GM12878 (cell line): ENCODE measurements at regions not wholly inside any gene's neighbourhood (a gene's known extent, or its start where the extent isn't known, plus 50 kb on each side); places are given as distances from the start of the nearest gene placed in this dataset.

ENCODE experiments used
- ATAC-seq: fragments of 200-7000 bp; cut with Tn5 transposase; 3 replicates; pipeline ENCODE4 v1.9.1; 2020; ENCODE audit warnings: mild to moderate bottlenecking, moderate library complexity
- BruUV-seq: library from RNA; stranded (reverse); fragments of 400-500 nt; replicated peaks from 2 replicates; lab custom pipeline; 2021; lab: Mats Ljungman, UMichigan
- CTCF ChIA-PET: fragments of 300-600 bp; sonication (Branson Sonifier 250); formaldehyde crosslinking; extraction: SDS; loops from one replicate; lab custom pipeline; 2021; ENCODE audit warnings: inconsistent platforms; lab: Yijun Ruan, JAX
- POLR2A ChIA-PET: fragments of 350-600 bp; formaldehyde crosslinking; extraction: SDS; loops from one replicate; lab custom pipeline; 2021; ENCODE audit warnings: inconsistent platforms; lab: Charles Lee
- RAD21 ChIA-PET: fragments of 300-600 bp; sonication (Branson Sonifier 250); formaldehyde crosslinking; loops from one replicate; lab custom pipeline; 2023; ENCODE audit warnings: antibody characterized with exemption; ENCODE audit not compliant: unreplicated experiment; lab: Charles Lee
- SMC1A ChIA-PET: fragments of 300-600 bp; sonication (Branson Sonifier 250); formaldehyde crosslinking; loops from one replicate; lab custom pipeline; 2023; ENCODE audit not compliant: unreplicated experiment, uncharacterized antibody; lab: Charles Lee
- DNase-seq: peaks from one replicate; pipeline ENCODE4 v3.0.0-alpha.2; 2011; ENCODE audit warnings: low read depth, low spot score
- FAIRE-seq: peaks from 3 replicates; lab custom pipeline; 2011; peaks lifted over from hg19 to GRCh38; lab: Jason Lieb, UNC
- H2AFZ ChIP-seq: 2 replicates; pipeline ENCODE4 v1.6.0; 2011; ENCODE audit warnings: low read depth, low read length, control low read depth; ENCODE audit not compliant: control insufficient read depth
- H3K27ac ChIP-seq: 2 replicates; pipeline ENCODE4 v1.5.1; 2011; ENCODE audit warnings: control low read depth; ENCODE audit not compliant: control insufficient read depth, insufficient read depth
- H3K27me3 ChIP-seq, 2 experiments: replicated peaks in 1 of 2; 2 replicates each; pipeline versions ENCODE4 v1.6.0 to v1.6.1; 2011; ENCODE audit warnings: low read length in 1 of 2; ENCODE audit not compliant: control insufficient read depth in 2 of 2, insufficient read depth in 2 of 2
- H3K36me3 ChIP-seq, 2 experiments: 2 replicates each; pipeline ENCODE4 v1.5.1; 2011; ENCODE audit warnings: low read length in 1 of 2; ENCODE audit not compliant: control insufficient read depth in 2 of 2, insufficient read depth in 2 of 2
- H3K4me1 ChIP-seq: 2 replicates; pipeline ENCODE4 v1.6.1; 2011; ENCODE audit warnings: mild to moderate bottlenecking, low read length, moderate library complexity, mixed read lengths; ENCODE audit not compliant: control insufficient read depth, insufficient read depth
- H3K4me2 ChIP-seq: 2 replicates; pipeline ENCODE4 v1.6.0; 2011; ENCODE audit warnings: control low read depth; ENCODE audit not compliant: control insufficient read depth, insufficient read depth
- H3K4me3 ChIP-seq: fragments of 200-600 bp; sonication (generic); 2 replicates; pipeline ENCODE4 v1.5.1; 2016
- H3K79me2 ChIP-seq: 2 replicates; pipeline ENCODE4 v1.6.0; 2011; ENCODE audit warnings: low read length; ENCODE audit not compliant: control insufficient read depth, insufficient read depth
- H3K9ac ChIP-seq: 2 replicates; pipeline ENCODE4 v1.8.0; 2011; ENCODE audit warnings: low read length, control low read depth, mixed read lengths; ENCODE audit not compliant: control insufficient read depth, insufficient read depth
- H3K9me3 ChIP-seq: replicated peaks from 3 replicates; pipeline ENCODE4 v1.5.1; 2011; ENCODE audit warnings: mild to moderate bottlenecking, low read length; ENCODE audit not compliant: control insufficient read depth, insufficient read depth
- H4K20me1 ChIP-seq: 2 replicates; pipeline ENCODE4 v1.6.0; 2011; ENCODE audit not compliant: control insufficient read depth, insufficient read depth
- CBX3 ChIP-seq: fragments of 200-600 bp; sonication (generic); IDR thresholded peaks from 2 replicates; pipeline ENCODE4 v1.6.1; 2016; ENCODE audit warnings: low read depth, borderline replicate concordance
- CREM ChIP-seq: IDR thresholded peaks from 2 replicates; pipeline ENCODE4 v1.6.1; 2014; ENCODE audit warnings: antibody characterized with exemption, low read depth
- DPF2 ChIP-seq: fragments of 450-650 bp; IDR thresholded peaks from 2 replicates; pipeline ENCODE4 v1.6.1; 2017; ENCODE audit warnings: mild to moderate bottlenecking
- ESRRA ChIP-seq: IDR thresholded peaks from 2 replicates; pipeline ENCODE4 v1.6.1; 2012; ENCODE audit warnings: mild to moderate bottlenecking, low read length, improper control_type of control experiment
- KDM1A ChIP-seq: fragments of 200-600 bp; sonication (generic); IDR thresholded peaks from 2 replicates; pipeline ENCODE4 v1.6.1; 2016; ENCODE audit warnings: borderline replicate concordance
- MEF2B ChIP-seq: fragments of 450-650 bp; IDR thresholded peaks from 2 replicates; pipeline ENCODE4 v1.6.1; 2018; ENCODE audit warnings: mild to moderate bottlenecking, moderate library complexity; ENCODE audit not compliant: partially characterized antibody, poor library complexity, severe bottlenecking
- NRF1 ChIP-seq: conservative IDR thresholded peaks from 2 replicates; pipeline ENCODE4 v1.6.1; 2011; ENCODE audit warnings: mild to moderate bottlenecking, low read depth, low read length, improper control_type of control experiment
- PAX8 ChIP-seq: fragments of 450-650 bp; IDR thresholded peaks from 2 replicates; pipeline ENCODE4 v1.6.1; 2017; ENCODE audit warnings: mild to moderate bottlenecking, moderate library complexity
- RAD21 ChIP-seq: IDR thresholded peaks from 2 replicates; pipeline ENCODE4 v1.6.1; 2011; ENCODE audit warnings: mild to moderate bottlenecking, low read depth, low read length, moderate library complexity; ENCODE audit not compliant: insufficient read depth
- RFX5 ChIP-seq: IDR thresholded peaks from 2 replicates; pipeline ENCODE4 v1.6.1; 2011; ENCODE audit warnings: low read depth, low read length, improper control_type of control experiment
- SMARCA5 ChIP-seq: fragments of 450-650 bp; IDR thresholded peaks from 2 replicates; pipeline ENCODE4 v1.6.1; 2017; ENCODE audit warnings: mild to moderate bottlenecking
- SMC3 ChIP-seq: IDR thresholded peaks from 2 replicates; pipeline ENCODE4 v1.6.1; 2011; ENCODE audit warnings: low read length, improper control_type of control experiment, borderline replicate concordance
- SRF ChIP-seq, 2 experiments: IDR thresholded peaks; 2 replicates each; pipeline ENCODE4 v1.6.1; 2011; ENCODE audit warnings: low read depth in 2 of 2, low read length in 2 of 2, mild to moderate bottlenecking in 1 of 2, moderate library complexity in 1 of 2
- TCF12 ChIP-seq: IDR thresholded peaks from 2 replicates; pipeline ENCODE4 v1.6.1; 2011; ENCODE audit warnings: low read depth, mild to moderate bottlenecking, low read length
- TCF7 ChIP-seq: IDR thresholded peaks from 2 replicates; pipeline ENCODE4 v1.6.1; 2014; ENCODE audit warnings: antibody characterized with exemption, borderline replicate concordance
- ZSCAN29 ChIP-seq: fragments of 450-650 bp; IDR thresholded peaks from 2 replicates; pipeline ENCODE4 v1.6.1; 2017; ENCODE audit warnings: mild to moderate bottlenecking, moderate library complexity
- WGBS: methylation state at CpG from one replicate; pipeline ENCODE4 v1.1.6; 2016; ENCODE audit warnings: low lambda C conversion rate; ENCODE audit not compliant: insufficient replicate concordance, insufficient coverage; ENCODE audit errors: missing lambda C conversion rate; 5-methylcytosine and 5-hydroxymethylcytosine counted together
- in situ Hi-C: fragments of 300-500 bp; cut with MboI; formaldehyde crosslinking; loops from 9 replicates; pipeline ENCODE4 v1.14.3; 2018; ENCODE audit warnings: mixed read lengths
- intact Hi-C: fragments of 100-400 bp; cut with micrococcal nuclease; formaldehyde crosslinking; loops from one replicate; pipeline ENCODE4 v1.14.2; 2022; ENCODE audit not compliant: unreplicated experiment
- TF ChIP-seq, protein P1 (sequence below): fragments of 450-650 bp; IDR thresholded peaks from 2 replicates; pipeline ENCODE4 v1.6.1; 2017; ENCODE audit warnings: antibody characterized with exemption, mild to moderate bottlenecking, moderate library complexity
- TF ChIP-seq, protein P2 (sequence below): IDR thresholded peaks from 2 replicates; pipeline ENCODE4 v1.6.1; 2012; ENCODE audit warnings: improper control_type of control experiment, low read depth, low read length; ENCODE audit not compliant: insufficient replicate concordance

DNA sequence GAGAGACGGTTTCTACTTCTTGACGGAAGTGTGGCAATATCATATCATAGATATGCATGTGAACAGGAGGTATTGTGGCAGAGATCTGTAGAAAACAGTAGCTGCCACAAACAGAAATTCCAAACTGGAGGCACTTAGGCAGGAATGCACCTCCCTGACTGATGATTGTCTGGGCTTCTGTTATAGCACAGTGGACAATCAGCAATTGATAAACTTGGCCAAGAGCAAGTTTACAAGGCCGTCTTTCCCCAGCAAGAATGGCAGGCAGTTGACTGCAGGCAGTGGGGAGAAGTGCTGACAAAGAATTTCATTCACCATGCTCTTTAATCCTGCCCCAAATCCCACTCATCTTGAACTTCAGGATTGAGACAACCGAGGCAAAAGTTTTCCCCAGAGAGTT, 114.4 kb upstream of the STOX2 start:
- in situ Hi-C loops, result no loop called here
- Histone ChIP-seq H3K27ac (no peak overlapping the region), H3K9me3 (no peaks in the 10 kb centered on the region; the same call in 1 of the 3 replicates), H3K4me2 (no peak overlapping the region), H4K20me1 (no peaks in the 10 kb centered on the region), H3K9ac (no peak overlapping the region), H3K27me3 (no peaks in the 10 kb centered on the region), H3K4me1 (no peaks in the 10 kb centered on the region), H2AFZ (no peak overlapping the region), H3K36me3 (no peaks in the 10 kb centered on the region), H3K4me3 (no peak overlapping the region), H3K79me2 (no peaks in the 10 kb centered on the region)
- no peak for FAIRE-seq
- no TSS peak for BruUV-seq
- TF ChIP-seq PAX8 (no peak), RAD21 (no peak), CREM (no peak), CBX3 (no peak), MEF2B (no peak), SRF (IDR thresholded peaks at IDR 0.05; ENCODE audit: low read depth in 2 of 2, low read length in 2 of 2) (no peak), ESRRA (no peak), RFX5 (no peak), ZSCAN29 (no peak), NRF1 (no peak), SMC3 (no peak), TCF12 (no peak), KDM1A (no peak), TCF7 (no peak), DPF2 (no peak), SMARCA5 (no peak)
- TF ChIP-seq, protein P1, sequence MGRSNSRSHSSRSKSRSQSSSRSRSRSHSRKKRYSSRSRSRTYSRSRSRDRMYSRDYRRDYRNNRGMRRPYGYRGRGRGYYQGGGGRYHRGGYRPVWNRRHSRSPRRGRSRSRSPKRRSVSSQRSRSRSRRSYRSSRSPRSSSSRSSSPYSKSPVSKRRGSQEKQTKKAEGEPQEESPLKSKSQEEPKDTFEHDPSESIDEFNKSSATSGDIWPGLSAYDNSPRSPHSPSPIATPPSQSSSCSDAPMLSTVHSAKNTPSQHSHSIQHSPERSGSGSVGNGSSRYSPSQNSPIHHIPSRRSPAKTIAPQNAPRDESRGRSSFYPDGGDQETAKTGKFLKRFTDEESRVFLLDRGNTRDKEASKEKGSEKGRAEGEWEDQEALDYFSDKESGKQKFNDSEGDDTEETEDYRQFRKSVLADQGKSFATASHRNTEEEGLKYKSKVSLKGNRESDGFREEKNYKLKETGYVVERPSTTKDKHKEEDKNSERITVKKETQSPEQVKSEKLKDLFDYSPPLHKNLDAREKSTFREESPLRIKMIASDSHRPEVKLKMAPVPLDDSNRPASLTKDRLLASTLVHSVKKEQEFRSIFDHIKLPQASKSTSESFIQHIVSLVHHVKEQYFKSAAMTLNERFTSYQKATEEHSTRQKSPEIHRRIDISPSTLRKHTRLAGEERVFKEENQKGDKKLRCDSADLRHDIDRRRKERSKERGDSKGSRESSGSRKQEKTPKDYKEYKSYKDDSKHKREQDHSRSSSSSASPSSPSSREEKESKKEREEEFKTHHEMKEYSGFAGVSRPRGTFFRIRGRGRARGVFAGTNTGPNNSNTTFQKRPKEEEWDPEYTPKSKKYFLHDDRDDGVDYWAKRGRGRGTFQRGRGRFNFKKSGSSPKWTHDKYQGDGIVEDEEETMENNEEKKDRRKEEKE, result no peak
- TF ChIP-seq, protein P2, sequence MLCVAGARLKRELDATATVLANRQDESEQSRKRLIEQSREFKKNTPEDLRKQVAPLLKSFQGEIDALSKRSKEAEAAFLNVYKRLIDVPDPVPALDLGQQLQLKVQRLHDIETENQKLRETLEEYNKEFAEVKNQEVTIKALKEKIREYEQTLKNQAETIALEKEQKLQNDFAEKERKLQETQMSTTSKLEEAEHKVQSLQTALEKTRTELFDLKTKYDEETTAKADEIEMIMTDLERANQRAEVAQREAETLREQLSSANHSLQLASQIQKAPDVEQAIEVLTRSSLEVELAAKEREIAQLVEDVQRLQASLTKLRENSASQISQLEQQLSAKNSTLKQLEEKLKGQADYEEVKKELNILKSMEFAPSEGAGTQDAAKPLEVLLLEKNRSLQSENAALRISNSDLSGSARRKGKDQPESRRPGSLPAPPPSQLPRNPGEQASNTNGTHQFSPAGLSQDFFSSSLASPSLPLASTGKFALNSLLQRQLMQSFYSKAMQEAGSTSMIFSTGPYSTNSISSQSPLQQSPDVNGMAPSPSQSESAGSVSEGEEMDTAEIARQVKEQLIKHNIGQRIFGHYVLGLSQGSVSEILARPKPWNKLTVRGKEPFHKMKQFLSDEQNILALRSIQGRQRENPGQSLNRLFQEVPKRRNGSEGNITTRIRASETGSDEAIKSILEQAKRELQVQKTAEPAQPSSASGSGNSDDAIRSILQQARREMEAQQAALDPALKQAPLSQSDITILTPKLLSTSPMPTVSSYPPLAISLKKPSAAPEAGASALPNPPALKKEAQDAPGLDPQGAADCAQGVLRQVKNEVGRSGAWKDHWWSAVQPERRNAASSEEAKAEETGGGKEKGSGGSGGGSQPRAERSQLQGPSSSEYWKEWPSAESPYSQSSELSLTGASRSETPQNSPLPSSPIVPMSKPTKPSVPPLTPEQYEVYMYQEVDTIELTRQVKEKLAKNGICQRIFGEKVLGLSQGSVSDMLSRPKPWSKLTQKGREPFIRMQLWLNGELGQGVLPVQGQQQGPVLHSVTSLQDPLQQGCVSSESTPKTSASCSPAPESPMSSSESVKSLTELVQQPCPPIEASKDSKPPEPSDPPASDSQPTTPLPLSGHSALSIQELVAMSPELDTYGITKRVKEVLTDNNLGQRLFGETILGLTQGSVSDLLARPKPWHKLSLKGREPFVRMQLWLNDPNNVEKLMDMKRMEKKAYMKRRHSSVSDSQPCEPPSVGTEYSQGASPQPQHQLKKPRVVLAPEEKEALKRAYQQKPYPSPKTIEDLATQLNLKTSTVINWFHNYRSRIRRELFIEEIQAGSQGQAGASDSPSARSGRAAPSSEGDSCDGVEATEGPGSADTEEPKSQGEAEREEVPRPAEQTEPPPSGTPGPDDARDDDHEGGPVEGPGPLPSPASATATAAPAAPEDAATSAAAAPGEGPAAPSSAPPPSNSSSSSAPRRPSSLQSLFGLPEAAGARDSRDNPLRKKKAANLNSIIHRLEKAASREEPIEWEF, result no peak
- intact Hi-C loops, result no loop called here
- 41% methylated on average over 4 of the region's 4 CpGs for WGBS
- no peak for ATAC-seq
- no peak for DNase-seq
- ChIA-PET RAD21 (no interaction called here), POLR2A (no interaction called here), CTCF (no interaction called here), SMC1A (no interaction called here)
